PC-3 (cell line): ENCODE measurements at regions not wholly inside any gene's neighbourhood (a gene's known extent, or its start where the extent isn't known, plus 50 kb on each side); places are given as distances from the start of the nearest gene placed in this dataset.

ENCODE experiments used
- ATAC-seq: fragments of 200-7000 bp; cut with Tn5 transposase; 2 replicates; pipeline ENCODE4 v1.9.1; 2020; ENCODE audit warnings: mild to moderate bottlenecking, moderate library complexity
- BruUV-seq: library from RNA; stranded (reverse); fragments of 400-500 nt; replicated peaks from 2 replicates; lab custom pipeline; 2021; lab: Mats Ljungman, UMichigan
- CTCF ChIA-PET: fragments of 300-600 bp; sonication (Branson Sonifier 250); formaldehyde crosslinking; loops from one replicate; lab custom pipeline; 2022; ENCODE audit warnings: antibody characterized with exemption; lab: Charles Lee
- POLR2A ChIA-PET: fragments of 300-600 bp; sonication (Branson Sonifier 250); formaldehyde crosslinking; loops from one replicate; lab custom pipeline; 2022; ENCODE audit warnings: antibody characterized with exemption; ENCODE audit not compliant: unreplicated experiment; lab: Charles Lee
- DNase-seq: peaks from one replicate; pipeline ENCODE4 v3.0.0-alpha.2; 2015
- H2AFZ ChIP-seq: fragments of 300-600 bp; sonication (generic); 2 replicates; pipeline ENCODE4 v1.6.0; 2016; ENCODE audit warnings: antibody characterized with exemption, low read length
- H3F3A ChIP-seq: fragments of 300-600 bp; sonication (generic); one replicate; pipeline ENCODE4 v1.6.0; 2017; ENCODE audit warnings: antibody characterized with exemption, low read length, control low read depth, mild to moderate bottlenecking; ENCODE audit not compliant: unreplicated experiment
- H3K27ac ChIP-seq: fragments of 300-600 bp; sonication (generic); 2 replicates; pipeline ENCODE4 v1.5.1; 2016; ENCODE audit warnings: mild to moderate bottlenecking, low read length
- H3K27me3 ChIP-seq: fragments of 300-600 bp; sonication (generic); 2 replicates; pipeline ENCODE4 v1.6.1; 2016; ENCODE audit warnings: low read length, mixed read lengths
- H3K36me3 ChIP-seq: fragments of 300-600 bp; sonication (generic); 2 replicates; pipeline ENCODE4 v1.6.1; 2016; ENCODE audit warnings: low read depth, mixed run types, low read length, mixed read lengths
- H3K4me1 ChIP-seq: fragments of 300-600 bp; sonication (generic); 2 replicates; pipeline ENCODE4 v1.5.1; 2016; ENCODE audit warnings: low read length; ENCODE audit not compliant: insufficient read depth
- H3K4me2 ChIP-seq: fragments of 300-600 bp; sonication (generic); 2 replicates; pipeline ENCODE4 v1.6.0; 2016; ENCODE audit warnings: low read length
- H3K4me3 ChIP-seq: fragments of 300-600 bp; sonication (generic); 2 replicates; pipeline ENCODE4 v1.5.1; 2016; ENCODE audit warnings: mild to moderate bottlenecking, low read length, mixed read lengths
- H3K79me2 ChIP-seq: fragments of 300-600 bp; sonication (generic); 2 replicates; pipeline ENCODE4 v1.6.1; 2017; ENCODE audit warnings: low read length, mixed read lengths
- H3K9ac ChIP-seq: fragments of 300-600 bp; sonication (generic); 2 replicates; pipeline ENCODE4 v1.6.0; 2016; ENCODE audit warnings: mild to moderate bottlenecking, low read length
- H3K9me2 ChIP-seq: fragments of 300-600 bp; sonication (generic); replicated peaks from 2 replicates; pipeline ENCODE4 v1.6.1; 2016; ENCODE audit warnings: mixed run types, low read length, mixed read lengths
- H3K9me3 ChIP-seq: fragments of 300-600 bp; sonication (generic); 2 replicates; pipeline ENCODE4 v1.6.1; 2016; ENCODE audit warnings: low read length, mixed read lengths
- H4K20me1 ChIP-seq: fragments of 300-600 bp; sonication (generic); 2 replicates; pipeline ENCODE4 v1.6.1; 2016; ENCODE audit warnings: low read length, mixed read lengths
- EZH2 ChIP-seq: fragments of 300-600 bp; sonication (generic); IDR thresholded peaks from one replicate; pipeline ENCODE4 v1.6.1; 2017; ENCODE audit warnings: antibody characterized with exemption, mild to moderate bottlenecking, low read length; ENCODE audit not compliant: unreplicated experiment
- EZH2phosphoT487 ChIP-seq: fragments of 300-600 bp; sonication (generic); IDR thresholded peaks from 2 replicates; pipeline ENCODE4 v1.6.1; 2018; ENCODE audit warnings: mild to moderate bottlenecking, antibody characterized with exemption, low read length, borderline replicate concordance
- intact Hi-C: fragments of 100-400 bp; cut with micrococcal nuclease; formaldehyde crosslinking; loops from 2 replicates; pipeline ENCODE4 v1.9.0; 2023
- TF ChIP-seq, protein P1 (sequence below): fragments of 300-600 bp; sonication (generic); conservative IDR thresholded peaks from 2 replicates; pipeline ENCODE4 v1.5.1; 2017; ENCODE audit warnings: antibody characterized with exemption, low read depth, mild to moderate bottlenecking, low read length

DNA sequence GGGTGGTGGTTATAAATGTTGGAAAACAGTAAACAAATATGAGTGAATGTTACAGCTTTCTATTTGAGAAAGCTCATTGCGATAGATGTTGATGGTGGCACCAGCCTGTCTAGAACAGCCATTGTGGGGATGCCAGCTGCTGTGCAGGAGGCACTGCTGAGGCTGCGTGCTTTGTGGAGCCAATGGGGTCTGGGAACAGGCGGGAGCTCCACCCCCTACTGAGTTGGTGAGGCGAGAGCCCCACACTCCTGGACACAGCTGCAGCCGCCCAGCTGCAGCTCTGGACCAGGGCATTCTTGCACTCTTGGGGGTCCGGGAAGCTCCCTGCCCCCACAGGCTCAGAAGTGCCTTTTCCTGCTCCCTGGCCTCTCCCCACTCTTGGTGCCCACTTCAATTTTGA is 1147.1 kb upstream of the LRRTM3 start:
- CTCF ChIA-PET: no interaction called here
- H3K4me2 ChIP-seq: no peak overlapping the region
- no peak overlapping the region for H3K27ac ChIP-seq
- H2AFZ ChIP-seq: no peak overlapping the region
- intact Hi-C loops: no loop called here
- no peak overlapping the region for H3K9ac ChIP-seq
- H4K20me1 ChIP-seq: no peaks in the 10 kb centered on the region
- no peaks in the 10 kb centered on the region for H3K27me3 ChIP-seq
- H3K36me3 ChIP-seq: no peaks in the 10 kb centered on the region
- no peaks in the 10 kb centered on the region for H3K9me2 ChIP-seq
- no peaks in the 10 kb centered on the region for H3K79me2 ChIP-seq
- no peaks in the 10 kb centered on the region for H3F3A ChIP-seq
- POLR2A ChIA-PET: no interaction called here
- no peaks in the 10 kb centered on the region for H3K4me1 ChIP-seq
- no TSS peak for BruUV-seq
- H3K9me3 ChIP-seq: no peaks in the 10 kb centered on the region
- DNase-seq: no peak
- H3K4me3 ChIP-seq: no peak overlapping the region
- no peak for ATAC-seq
- TF ChIP-seq EZH2phosphoT487 (no peak), EZH2 (no peak)
- TF ChIP-seq, protein P1, sequence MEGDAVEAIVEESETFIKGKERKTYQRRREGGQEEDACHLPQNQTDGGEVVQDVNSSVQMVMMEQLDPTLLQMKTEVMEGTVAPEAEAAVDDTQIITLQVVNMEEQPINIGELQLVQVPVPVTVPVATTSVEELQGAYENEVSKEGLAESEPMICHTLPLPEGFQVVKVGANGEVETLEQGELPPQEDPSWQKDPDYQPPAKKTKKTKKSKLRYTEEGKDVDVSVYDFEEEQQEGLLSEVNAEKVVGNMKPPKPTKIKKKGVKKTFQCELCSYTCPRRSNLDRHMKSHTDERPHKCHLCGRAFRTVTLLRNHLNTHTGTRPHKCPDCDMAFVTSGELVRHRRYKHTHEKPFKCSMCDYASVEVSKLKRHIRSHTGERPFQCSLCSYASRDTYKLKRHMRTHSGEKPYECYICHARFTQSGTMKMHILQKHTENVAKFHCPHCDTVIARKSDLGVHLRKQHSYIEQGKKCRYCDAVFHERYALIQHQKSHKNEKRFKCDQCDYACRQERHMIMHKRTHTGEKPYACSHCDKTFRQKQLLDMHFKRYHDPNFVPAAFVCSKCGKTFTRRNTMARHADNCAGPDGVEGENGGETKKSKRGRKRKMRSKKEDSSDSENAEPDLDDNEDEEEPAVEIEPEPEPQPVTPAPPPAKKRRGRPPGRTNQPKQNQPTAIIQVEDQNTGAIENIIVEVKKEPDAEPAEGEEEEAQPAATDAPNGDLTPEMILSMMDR: no peak

DNA sequence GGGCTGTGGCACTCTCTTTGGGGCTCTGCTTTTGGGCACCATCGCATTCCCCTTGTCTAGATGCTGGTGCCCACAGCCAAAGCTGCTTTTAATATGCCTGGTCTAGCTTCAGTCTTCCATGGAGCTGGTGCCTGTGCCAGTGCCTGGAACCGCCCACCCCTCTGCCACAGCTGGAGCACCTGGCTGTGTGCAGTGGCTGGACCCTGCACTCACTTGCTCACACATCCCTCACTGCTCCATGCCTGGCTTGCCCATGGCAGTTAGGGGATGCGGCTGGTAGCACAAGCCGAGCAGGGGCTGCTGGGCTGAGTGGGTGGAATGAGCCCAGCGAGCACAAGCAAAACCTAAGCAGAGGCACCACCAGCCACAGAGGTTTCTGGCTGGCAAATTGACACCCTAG is 1145.9 kb upstream of the LRRTM3 start:
- no TSS peak for BruUV-seq
- Histone ChIP-seq H3K9ac (no peak overlapping the region), H3F3A (no peaks in the 10 kb centered on the region), H3K4me2 (no peak overlapping the region), H4K20me1 (no peaks in the 10 kb centered on the region), H3K9me3 (no peaks in the 10 kb centered on the region), H3K27ac (no peak overlapping the region), H3K79me2 (no peaks in the 10 kb centered on the region), H3K4me1 (no peaks in the 10 kb centered on the region), H2AFZ (no peak overlapping the region), H3K4me3 (no peak overlapping the region), H3K36me3 (no peaks in the 10 kb centered on the region), H3K27me3 (no peaks in the 10 kb centered on the region), H3K9me2 (no peaks in the 10 kb centered on the region)
- no peak for ATAC-seq
- ChIA-PET CTCF (no interaction called here), POLR2A (no interaction called here)
- DNase-seq: no peak
- TF ChIP-seq EZH2phosphoT487 (no peak), EZH2 (no peak)
- TF ChIP-seq, protein P1: no peak
- intact Hi-C loops: no loop called here

DNA sequence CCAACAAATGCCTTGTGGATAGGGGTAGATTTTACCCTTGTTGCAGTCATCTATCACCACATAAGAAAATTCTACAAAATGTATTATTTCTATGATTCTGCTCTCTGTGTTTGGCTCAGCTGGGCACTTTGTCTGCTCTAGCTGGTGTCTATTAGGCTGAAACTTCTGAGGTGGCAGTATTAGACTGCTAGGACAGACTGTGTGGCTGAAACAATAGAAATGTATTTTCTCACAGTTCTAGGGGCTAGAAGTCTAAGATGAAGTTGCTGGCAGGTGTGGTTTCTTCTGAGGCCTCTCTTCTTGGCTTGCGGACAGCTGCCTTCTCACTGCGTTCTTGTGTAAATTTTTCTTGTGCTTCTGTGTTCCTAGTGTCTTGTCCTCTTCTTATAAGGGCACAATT is 1139.6 kb upstream of the LRRTM3 start:
- no peaks in the 10 kb centered on the region for H3K9me3 ChIP-seq
- H2AFZ ChIP-seq: no peak overlapping the region
- H3K9me2 ChIP-seq: no peaks in the 10 kb centered on the region
- H3K9ac ChIP-seq: no peak overlapping the region
- H3K36me3 ChIP-seq: no peaks in the 10 kb centered on the region
- H3F3A ChIP-seq: no peaks in the 10 kb centered on the region
- H3K79me2 ChIP-seq: no peaks in the 10 kb centered on the region
- ChIA-PET POLR2A (no interaction called here), CTCF (no interaction called here)
- H4K20me1 ChIP-seq: no peaks in the 10 kb centered on the region
- no TSS peak for BruUV-seq
- H3K27ac ChIP-seq: no peak overlapping the region
- H3K4me2 ChIP-seq: no peak overlapping the region
- no peak for DNase-seq
- no peak for ATAC-seq
- H3K4me1 ChIP-seq: no peaks in the 10 kb centered on the region
- TF ChIP-seq, protein P1: no peak
- TF ChIP-seq EZH2 (no peak), EZH2phosphoT487 (no peak)
- no peaks in the 10 kb centered on the region for H3K27me3 ChIP-seq
- no peak overlapping the region for H3K4me3 ChIP-seq
- intact Hi-C loops: no loop called here
